ENCODE measurements at regions not wholly inside any gene's neighbourhood (a gene's known extent, or its start where the extent isn't known, plus 50 kb on each side); places are given as distances from the start of the nearest gene placed in this dataset.
"Not testable (repeated sequence)": the region's sequence is repeated elsewhere in the genome, so short reads cannot be mapped to it uniquely, and the experiment has no call there.

- no CpG with 5 or more reads among the region's 5 CpGs for WGBS (ENCODE audit: extremely low coverage, insufficient coverage, insufficient read length)
- no peak overlapping the region for H4K12ac ChIP-seq (ENCODE audit: low read depth, low read length)
- H2AFZ ChIP-seq (ENCODE audit: insufficient read depth, low read length, poor library complexity): no peak overlapping the region
- no peak overlapping the region for H2BK5ac ChIP-seq (ENCODE audit: low read depth, low read length, poor library complexity)
- H3K4me1 ChIP-seq (ENCODE audit: control insufficient read depth in 1 of 2, insufficient read depth in 2 of 2, low read length in 2 of 2): no peaks in the 10 kb centered on the region
- no peak overlapping the region for H3K4me2 ChIP-seq (ENCODE audit: low read length)
- DNase-seq: no peak
- H3K36me3 ChIP-seq (ENCODE audit: control insufficient read depth in 1 of 2, insufficient read depth in 2 of 2, low read length in 2 of 2): no peaks in the 10 kb centered on the region
- no peak overlapping the region for H3K27ac ChIP-seq (ENCODE audit: low read depth, low read length)
- no peak overlapping the region for H3K9ac ChIP-seq (ENCODE audit: low read length)
- no peak overlapping the region for H3K4ac ChIP-seq (ENCODE audit: low read depth, low read length)
- H3K27me3 ChIP-seq (ENCODE audit: insufficient read depth, low read length): no peaks in the 10 kb centered on the region
- no peak overlapping the region for H4K91ac ChIP-seq (ENCODE audit: low read depth, low read length)
- no peak overlapping the region for H4K8ac ChIP-seq (ENCODE audit: low read depth, low read length)
- H2AK5ac ChIP-seq (ENCODE audit: low read length): no peak overlapping the region
- H3K79me2 ChIP-seq (ENCODE audit: control insufficient read depth, insufficient read depth, low read length, poor library complexity): no peaks in the 10 kb centered on the region
- H3K4me3 ChIP-seq (ENCODE audit: low read depth, low read length): no peak overlapping the region
- no peak overlapping the region for H2BK12ac ChIP-seq (ENCODE audit: low read length)
- H3K14ac ChIP-seq (ENCODE audit: low read length): no peak overlapping the region
- H3K9me3 ChIP-seq (ENCODE audit: insufficient read depth, low read depth, low read length): no peaks in the 10 kb centered on the region
- H3K18ac ChIP-seq (ENCODE audit: low read length): no peak overlapping the region
- H2BK120ac ChIP-seq (ENCODE audit: insufficient read depth, low read length, poor library complexity): no peak overlapping the region
- no peak overlapping the region for H3K23ac ChIP-seq (ENCODE audit: low read length)
- no peaks in the 10 kb centered on the region for H3K79me1 ChIP-seq (ENCODE audit: low read length)
Measured at GRCh38 chr13:58488251-58488650, 856.7 kb downstream of the PCDH17 start.

- Histone ChIP-seq H2AK5ac (ENCODE audit: low read length) (no peak overlapping the region), H2AFZ (ENCODE audit: insufficient read depth, low read length, poor library complexity) (no peak overlapping the region), H4K91ac (ENCODE audit: low read depth, low read length) (no peak overlapping the region), H3K23ac (ENCODE audit: low read length) (no peak overlapping the region), H3K79me2 (ENCODE audit: control insufficient read depth, insufficient read depth, low read length, poor library complexity) (no peaks in the 10 kb centered on the region), H3K9me3 (ENCODE audit: insufficient read depth, low read depth, low read length) (no peaks in the 10 kb centered on the region), H4K8ac (ENCODE audit: low read depth, low read length) (no peak overlapping the region), H3K14ac (ENCODE audit: low read length) (no peak overlapping the region), H3K4me2 (ENCODE audit: low read length) (no peak overlapping the region), H3K4me1 (ENCODE audit: control insufficient read depth in 1 of 2, insufficient read depth in 2 of 2, low read length in 2 of 2) (no peaks in the 10 kb centered on the region), H3K9ac (ENCODE audit: low read length) (no peak overlapping the region), H2BK120ac (ENCODE audit: insufficient read depth, low read length, poor library complexity) (no peak overlapping the region), H3K4ac (ENCODE audit: low read depth, low read length) (no peak overlapping the region), H4K12ac (ENCODE audit: low read depth, low read length) (no peak overlapping the region), H2BK5ac (ENCODE audit: low read depth, low read length, poor library complexity) (no peak overlapping the region), H3K36me3 (ENCODE audit: control insufficient read depth in 1 of 2, insufficient read depth in 2 of 2, low read length in 2 of 2) (no peaks in the 10 kb centered on the region), H3K4me3 (ENCODE audit: low read depth, low read length) (no peak overlapping the region), H3K27ac (ENCODE audit: low read depth, low read length) (no peak overlapping the region), H2BK12ac (ENCODE audit: low read length) (no peak overlapping the region), H3K27me3 (ENCODE audit: insufficient read depth, low read length) (no peaks in the 10 kb centered on the region), H3K18ac (ENCODE audit: low read length) (no peak overlapping the region), H3K79me1 (ENCODE audit: low read length) (no peaks in the 10 kb centered on the region)
- no peak for DNase-seq
- WGBS (ENCODE audit: extremely low coverage, insufficient coverage, insufficient read length): no CpG with 5 or more reads among the region's 2 CpGs
Measured at GRCh38 chr13:58495668-58496067, 864.1 kb downstream of the PCDH17 start.

GRCh38 chr13:58500938-58501337 is 869.4 kb downstream of the PCDH17 start:
- Histone ChIP-seq H3K4ac (ENCODE audit: low read depth, low read length) (no peak overlapping the region), H2BK12ac (ENCODE audit: low read length) (no peak overlapping the region), H4K8ac (ENCODE audit: low read depth, low read length) (no peak overlapping the region), H3K14ac (ENCODE audit: low read length) (no peak overlapping the region), H3K4me3 (ENCODE audit: low read depth, low read length) (no peak overlapping the region), H2AFZ (ENCODE audit: insufficient read depth, low read length, poor library complexity) (no peak overlapping the region), H3K18ac (ENCODE audit: low read length) (no peak overlapping the region), H3K27me3 (ENCODE audit: insufficient read depth, low read length) (no peaks in the 10 kb centered on the region), H3K79me2 (ENCODE audit: control insufficient read depth, insufficient read depth, low read length, poor library complexity) (no peaks in the 10 kb centered on the region), H3K4me2 (ENCODE audit: low read length) (no peak overlapping the region), H4K91ac (ENCODE audit: low read depth, low read length) (no peak overlapping the region), H2BK5ac (ENCODE audit: low read depth, low read length, poor library complexity) (no peak overlapping the region), H3K9me3 (ENCODE audit: insufficient read depth, low read depth, low read length) (no peaks in the 10 kb centered on the region), H3K4me1 (ENCODE audit: control insufficient read depth in 1 of 2, insufficient read depth in 2 of 2, low read length in 2 of 2) (no peaks in the 10 kb centered on the region), H3K36me3 (ENCODE audit: control insufficient read depth in 1 of 2, insufficient read depth in 2 of 2, low read length in 2 of 2) (peaks cover 0 to 3% of the 10 kb centered on the region in 2 experiments), H3K79me1 (ENCODE audit: low read length) (no peaks in the 10 kb centered on the region), H3K23ac (ENCODE audit: low read length) (no peak overlapping the region), H2BK120ac (ENCODE audit: insufficient read depth, low read length, poor library complexity) (no peak overlapping the region), H4K12ac (ENCODE audit: low read depth, low read length) (no peak overlapping the region), H2AK5ac (ENCODE audit: low read length) (no peak overlapping the region), H3K9ac (ENCODE audit: low read length) (no peak overlapping the region), H3K27ac (ENCODE audit: low read depth, low read length) (no peak overlapping the region)
- no CpG with 5 or more reads among the region's 1 CpG for WGBS (ENCODE audit: extremely low coverage, insufficient coverage, insufficient read length)
- DNase-seq: no peak

GRCh38 chr13:58504202-58504700 is 872.7 kb downstream of the PCDH17 start:
- not testable (repeated sequence) for H3K23ac ChIP-seq (ENCODE audit: low read length); H3K36me3 ChIP-seq (ENCODE audit: control insufficient read depth in 1 of 2, insufficient read depth in 2 of 2, low read length in 2 of 2); H3K27ac ChIP-seq (ENCODE audit: low read depth, low read length); H2AFZ ChIP-seq (ENCODE audit: insufficient read depth, low read length, poor library complexity); H2BK5ac ChIP-seq (ENCODE audit: low read depth, low read length, poor library complexity); H2AK5ac ChIP-seq (ENCODE audit: low read length); H4K8ac ChIP-seq (ENCODE audit: low read depth, low read length); H3K14ac ChIP-seq (ENCODE audit: low read length); H3K79me2 ChIP-seq (ENCODE audit: control insufficient read depth, insufficient read depth, low read length, poor library complexity); H3K79me1 ChIP-seq (ENCODE audit: low read length); H3K4me3 ChIP-seq (ENCODE audit: low read depth, low read length); H3K9me3 ChIP-seq (ENCODE audit: insufficient read depth, low read depth, low read length); H4K91ac ChIP-seq (ENCODE audit: low read depth, low read length); H3K18ac ChIP-seq (ENCODE audit: low read length); DNase-seq; H2BK120ac ChIP-seq (ENCODE audit: insufficient read depth, low read length, poor library complexity); H3K4me2 ChIP-seq (ENCODE audit: low read length); H4K12ac ChIP-seq (ENCODE audit: low read depth, low read length); H2BK12ac ChIP-seq (ENCODE audit: low read length); H3K4me1 ChIP-seq (ENCODE audit: control insufficient read depth in 1 of 2, insufficient read depth in 2 of 2, low read length in 2 of 2); H3K9ac ChIP-seq (ENCODE audit: low read length); H3K27me3 ChIP-seq (ENCODE audit: insufficient read depth, low read length); H3K4ac ChIP-seq (ENCODE audit: low read depth, low read length)
- WGBS (ENCODE audit: extremely low coverage, insufficient coverage, insufficient read length): no CpG with 5 or more reads among the region's 21 CpGs

Data from trophoblast cell (in vitro differentiated cells and primary cell).